VCaP (cell line): ENCODE measurements at regions not wholly inside any gene's neighbourhood (a gene's known extent, or its start where the extent isn't known, plus 50 kb on each side); places are given as distances from the start of the nearest gene placed in this dataset.
"Not testable (repeated sequence)": the region's sequence is repeated elsewhere in the genome, so short reads cannot be mapped to it uniquely, and the experiment has no call there.

Experiments
- H3K27ac ChIP-seq: fragments of 450-650 bp; 2 replicates; pipeline ENCODE4 v1.5.1; 2017
- TF ChIP-seq, protein P1 (sequence below): fragments of 450-650 bp; conservative IDR thresholded peaks from 2 replicates; pipeline ENCODE4 v1.5.1; 2017; ENCODE audit warnings: mild to moderate bottlenecking, moderate library complexity

GRCh38 chr1:245008761-245009160 lies 144.4 kb upstream of the HNRNPU start:
- H3K27ac ChIP-seq, result no peak overlapping the region
- TF ChIP-seq, protein P1, sequence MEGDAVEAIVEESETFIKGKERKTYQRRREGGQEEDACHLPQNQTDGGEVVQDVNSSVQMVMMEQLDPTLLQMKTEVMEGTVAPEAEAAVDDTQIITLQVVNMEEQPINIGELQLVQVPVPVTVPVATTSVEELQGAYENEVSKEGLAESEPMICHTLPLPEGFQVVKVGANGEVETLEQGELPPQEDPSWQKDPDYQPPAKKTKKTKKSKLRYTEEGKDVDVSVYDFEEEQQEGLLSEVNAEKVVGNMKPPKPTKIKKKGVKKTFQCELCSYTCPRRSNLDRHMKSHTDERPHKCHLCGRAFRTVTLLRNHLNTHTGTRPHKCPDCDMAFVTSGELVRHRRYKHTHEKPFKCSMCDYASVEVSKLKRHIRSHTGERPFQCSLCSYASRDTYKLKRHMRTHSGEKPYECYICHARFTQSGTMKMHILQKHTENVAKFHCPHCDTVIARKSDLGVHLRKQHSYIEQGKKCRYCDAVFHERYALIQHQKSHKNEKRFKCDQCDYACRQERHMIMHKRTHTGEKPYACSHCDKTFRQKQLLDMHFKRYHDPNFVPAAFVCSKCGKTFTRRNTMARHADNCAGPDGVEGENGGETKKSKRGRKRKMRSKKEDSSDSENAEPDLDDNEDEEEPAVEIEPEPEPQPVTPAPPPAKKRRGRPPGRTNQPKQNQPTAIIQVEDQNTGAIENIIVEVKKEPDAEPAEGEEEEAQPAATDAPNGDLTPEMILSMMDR, result no peak

DNA sequence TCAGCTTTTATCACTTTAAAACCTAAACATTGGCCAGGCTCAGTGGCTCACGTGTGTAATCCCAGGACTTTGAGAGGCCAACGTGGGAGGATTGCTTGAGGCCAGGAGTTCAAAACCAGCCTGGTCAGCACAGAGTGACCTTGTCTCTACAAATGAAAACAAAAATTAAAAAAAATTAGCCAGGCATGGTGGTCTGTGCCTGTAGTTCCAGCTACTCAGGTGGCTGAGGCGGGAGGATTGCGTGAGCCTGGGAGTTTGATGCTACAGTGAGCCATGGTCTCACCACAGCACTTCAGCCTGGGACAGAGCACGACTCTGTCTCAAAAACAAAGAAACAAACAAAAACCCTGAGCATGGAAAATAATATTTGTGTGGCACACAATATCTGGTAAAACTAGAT lies 143.5 kb upstream of the HNRNPU start:
- TF ChIP-seq, protein P1, result no peak
- no peak overlapping the region for H3K27ac ChIP-seq

GRCh38 chr1:245003246-245003645 lies 138.9 kb upstream of the HNRNPU start:
- TF ChIP-seq, protein P1, result no peak

GRCh38 chr1:245001252-245001651 lies 136.9 kb upstream of the HNRNPU start:
- no peak overlapping the region for H3K27ac ChIP-seq
- TF ChIP-seq, protein P1, result no peak

More at GRCh38 chr1:245003246-245003645, 138.9 kb upstream of the HNRNPU start:
- no peak overlapping the region for H3K27ac ChIP-seq

- no peak overlapping the region for H3K27ac ChIP-seq
- TF ChIP-seq, protein P1, result no peak
Observed at GRCh38 chr1:245000872-245001188, 136.5 kb upstream of the HNRNPU start.

DNA sequence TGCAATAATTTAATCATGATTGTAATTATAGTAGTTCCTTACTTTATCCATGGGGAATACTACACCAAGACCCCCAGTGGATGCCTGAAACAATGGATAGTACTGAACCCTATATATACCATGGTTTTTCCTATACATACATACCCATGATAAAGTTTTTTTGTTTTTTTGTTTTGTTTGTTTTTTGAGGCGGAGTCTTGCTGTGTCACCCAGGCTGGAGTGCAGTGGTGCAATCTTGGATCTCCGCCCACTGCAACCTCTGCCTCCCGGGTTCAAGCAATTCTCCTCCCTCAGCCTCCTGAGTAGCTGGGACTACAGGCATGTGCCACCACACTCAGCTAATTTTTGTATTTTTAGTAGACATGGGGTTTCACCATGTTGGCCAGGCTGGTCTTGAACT lies 135.3 kb upstream of the HNRNPU start:
- not testable (repeated sequence) for H3K27ac ChIP-seq

GRCh38 chr1:244998717-244999346 lies 134.5 kb upstream of the HNRNPU start:
- no peak overlapping the region for H3K27ac ChIP-seq
- TF ChIP-seq, protein P1, result no peak

DNA sequence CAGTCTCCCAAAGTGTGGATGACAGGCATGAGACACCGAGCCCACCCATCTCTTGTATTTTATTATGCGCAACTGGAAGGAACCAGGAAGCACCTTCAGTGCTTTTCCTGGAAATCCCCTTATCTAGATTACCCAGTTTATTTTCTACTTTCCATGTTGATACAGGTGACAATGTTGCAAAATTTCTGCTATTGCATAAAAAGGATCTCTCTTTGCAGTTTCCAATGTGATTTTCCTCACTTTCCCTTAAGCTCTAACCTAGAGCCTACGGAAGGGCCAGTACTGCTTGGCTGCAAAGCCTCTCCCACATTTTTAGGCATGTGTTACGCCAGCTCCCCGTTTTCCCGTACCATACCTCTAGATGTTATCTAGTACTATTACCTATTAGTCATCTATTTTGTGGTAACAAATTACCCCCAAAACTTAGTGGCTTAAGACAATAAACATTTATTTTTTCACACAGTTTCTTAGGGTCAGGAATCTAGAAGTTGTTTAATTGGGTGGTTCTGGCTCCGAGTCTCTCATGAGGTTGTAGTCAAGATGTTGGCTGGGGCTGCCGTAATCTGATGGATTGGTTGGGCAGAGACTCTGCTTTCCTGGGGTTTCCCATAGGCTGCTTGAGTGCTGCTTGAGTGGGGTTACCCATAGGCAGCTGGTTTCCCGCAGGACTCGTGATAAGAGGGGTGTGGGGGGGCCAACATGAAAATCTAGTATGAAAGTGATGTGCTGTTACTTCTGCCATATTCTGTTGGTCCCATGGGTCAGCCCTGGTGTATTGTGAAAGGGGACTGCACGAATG lies 131.5 kb upstream of the HNRNPU start:
- no peak overlapping the region for H3K27ac ChIP-seq
- TF ChIP-seq, protein P1, result no peak
